Fibroblast of lung (primary cell): ENCODE measurements at regions not wholly inside any gene's neighbourhood (a gene's known extent, or its start where the extent isn't known, plus 50 kb on each side); places are given as distances from the start of the nearest gene placed in this dataset.
"Not testable (repeated sequence)": the region's sequence is repeated elsewhere in the genome, so short reads cannot be mapped to it uniquely, and the experiment has no call there.

ENCODE experiments used
- DNase-seq, 2 donors: peaks; one replicate each; pipeline versions ENCODE4 v3.0.0 to v3.0.0-alpha.2; 2010; ENCODE audit warnings: low read depth in 2 of 2
- H2AFZ ChIP-seq: 2 replicates; pipeline ENCODE4 v1.5.1; 2012; ENCODE audit warnings: low read length, control low read depth, inconsistent platforms
- H3K27ac ChIP-seq: 2 replicates; pipeline ENCODE4 v1.5.1; 2011; ENCODE audit warnings: low read length, control low read depth; ENCODE audit not compliant: insufficient read depth
- H3K27me3 ChIP-seq: 2 replicates; pipeline ENCODE4 v1.5.1; 2011; ENCODE audit warnings: mild to moderate bottlenecking, low read length; ENCODE audit not compliant: control insufficient read depth, insufficient read depth
- H3K36me3 ChIP-seq: 2 replicates; pipeline ENCODE4 v1.5.1; 2011; ENCODE audit warnings: low read length; ENCODE audit not compliant: control insufficient read depth, insufficient read depth
- H3K4me1 ChIP-seq: 2 replicates; pipeline ENCODE4 v1.5.1; 2011; ENCODE audit warnings: low read length; ENCODE audit not compliant: control insufficient read depth, insufficient read depth; ENCODE audit errors: extremely low read depth
- H3K4me2 ChIP-seq: 2 replicates; pipeline ENCODE4 v1.5.1; 2011; ENCODE audit warnings: low read length, control low read depth; ENCODE audit not compliant: insufficient read depth; ENCODE audit errors: extremely low read depth
- H3K4me3 ChIP-seq, 4 experiments: fragments of 200-600 bp in 1 of 4; sonication (generic) in 1 of 4; replicated peaks in 1 of 4; 2 replicates each; pipeline ENCODE4 v1.5.1; 2011 to 2016; ENCODE audit warnings: low read length in 4 of 4, low read depth in 3 of 4, mild to moderate bottlenecking in 3 of 4, control low read depth in 2 of 4, inconsistent platforms in 1 of 4, mixed read lengths in 1 of 4; ENCODE audit not compliant: insufficient read depth in 1 of 4; ENCODE audit errors: control extremely low read depth in 1 of 4
- H3K79me2 ChIP-seq: 2 replicates; pipeline ENCODE4 v1.5.1; 2012; ENCODE audit warnings: mild to moderate bottlenecking, low read length, inconsistent platforms; ENCODE audit not compliant: control insufficient read depth, insufficient read depth
- H3K9ac ChIP-seq: 2 replicates; pipeline ENCODE4 v1.5.1; 2011; ENCODE audit warnings: mild to moderate bottlenecking, low read length, control low read depth; ENCODE audit not compliant: insufficient read depth
- H3K9me3 ChIP-seq: 2 replicates; pipeline ENCODE4 v1.5.1; 2012; ENCODE audit warnings: low read depth, low read length; ENCODE audit not compliant: control insufficient read depth, insufficient read depth
- H4K20me1 ChIP-seq: 2 replicates; pipeline ENCODE4 v1.5.1; 2011; ENCODE audit warnings: low read length; ENCODE audit not compliant: control insufficient read depth, insufficient read depth; ENCODE audit errors: extremely low read depth
- EZH2 ChIP-seq: IDR thresholded peaks from 2 replicates; pipeline ENCODE4 v1.5.1; 2012; ENCODE audit warnings: low read length, control low read depth, mild to moderate bottlenecking; ENCODE audit errors: missing control alignments
- TF ChIP-seq, protein P1 (sequence below), 2 donors: IDR thresholded peaks in 1 of 2; conservative IDR thresholded peaks in 1 of 2; 1 replicate in 1 of 2; 2 replicates in 1 of 2; pipeline ENCODE4 v1.5.1; 2011 to 2012; ENCODE audit warnings: low read length in 2 of 2, control low read depth in 1 of 2, inconsistent platforms in 1 of 2, low read depth in 1 of 2, mild to moderate bottlenecking in 1 of 2

DNA sequence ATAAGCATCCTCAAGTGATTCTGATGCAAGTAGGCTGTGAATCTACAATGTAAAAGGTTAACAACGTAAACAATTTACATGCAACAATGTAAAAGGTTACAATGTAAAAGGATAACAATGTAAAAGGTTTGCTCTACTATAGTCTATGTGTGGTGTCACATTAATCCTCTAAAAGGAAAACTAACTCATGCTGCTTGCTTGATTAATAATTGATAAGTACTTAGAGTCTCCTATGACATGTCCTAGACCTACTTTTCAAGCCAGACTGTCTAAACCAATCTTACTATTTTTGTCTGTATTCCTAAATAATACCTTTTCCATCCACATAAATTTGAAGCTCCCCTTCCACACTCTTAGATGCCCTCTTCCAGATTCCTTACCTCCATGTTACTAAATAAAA lies 606.8 kb downstream of the LTN1 start:
- Histone ChIP-seq H3K9ac (no peak overlapping the region), H3K27me3 (no peaks in the 10 kb centered on the region), H3K27ac (no peak overlapping the region), H4K20me1 (no peaks in the 10 kb centered on the region), H3K4me2 (no peak overlapping the region), H3K9me3 (no peaks in the 10 kb centered on the region), H3K79me2 (no peaks in the 10 kb centered on the region), H2AFZ (no peak overlapping the region), H3K4me3 (no peak overlapping the region), H3K4me1 (no peaks in the 10 kb centered on the region), H3K36me3 (no peaks in the 10 kb centered on the region)
- TF ChIP-seq, protein P1, sequence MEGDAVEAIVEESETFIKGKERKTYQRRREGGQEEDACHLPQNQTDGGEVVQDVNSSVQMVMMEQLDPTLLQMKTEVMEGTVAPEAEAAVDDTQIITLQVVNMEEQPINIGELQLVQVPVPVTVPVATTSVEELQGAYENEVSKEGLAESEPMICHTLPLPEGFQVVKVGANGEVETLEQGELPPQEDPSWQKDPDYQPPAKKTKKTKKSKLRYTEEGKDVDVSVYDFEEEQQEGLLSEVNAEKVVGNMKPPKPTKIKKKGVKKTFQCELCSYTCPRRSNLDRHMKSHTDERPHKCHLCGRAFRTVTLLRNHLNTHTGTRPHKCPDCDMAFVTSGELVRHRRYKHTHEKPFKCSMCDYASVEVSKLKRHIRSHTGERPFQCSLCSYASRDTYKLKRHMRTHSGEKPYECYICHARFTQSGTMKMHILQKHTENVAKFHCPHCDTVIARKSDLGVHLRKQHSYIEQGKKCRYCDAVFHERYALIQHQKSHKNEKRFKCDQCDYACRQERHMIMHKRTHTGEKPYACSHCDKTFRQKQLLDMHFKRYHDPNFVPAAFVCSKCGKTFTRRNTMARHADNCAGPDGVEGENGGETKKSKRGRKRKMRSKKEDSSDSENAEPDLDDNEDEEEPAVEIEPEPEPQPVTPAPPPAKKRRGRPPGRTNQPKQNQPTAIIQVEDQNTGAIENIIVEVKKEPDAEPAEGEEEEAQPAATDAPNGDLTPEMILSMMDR (conservative IDR thresholded peaks at IDR 0.05 in 1 of 2, IDR thresholded peaks at IDR 0.05 in 1 of 2; ENCODE audit: low read depth in 1 of 2, low read length in 2 of 2) = no peak
- TF ChIP-seq EZH2 = no peak
- no peak for DNase-seq

DNA sequence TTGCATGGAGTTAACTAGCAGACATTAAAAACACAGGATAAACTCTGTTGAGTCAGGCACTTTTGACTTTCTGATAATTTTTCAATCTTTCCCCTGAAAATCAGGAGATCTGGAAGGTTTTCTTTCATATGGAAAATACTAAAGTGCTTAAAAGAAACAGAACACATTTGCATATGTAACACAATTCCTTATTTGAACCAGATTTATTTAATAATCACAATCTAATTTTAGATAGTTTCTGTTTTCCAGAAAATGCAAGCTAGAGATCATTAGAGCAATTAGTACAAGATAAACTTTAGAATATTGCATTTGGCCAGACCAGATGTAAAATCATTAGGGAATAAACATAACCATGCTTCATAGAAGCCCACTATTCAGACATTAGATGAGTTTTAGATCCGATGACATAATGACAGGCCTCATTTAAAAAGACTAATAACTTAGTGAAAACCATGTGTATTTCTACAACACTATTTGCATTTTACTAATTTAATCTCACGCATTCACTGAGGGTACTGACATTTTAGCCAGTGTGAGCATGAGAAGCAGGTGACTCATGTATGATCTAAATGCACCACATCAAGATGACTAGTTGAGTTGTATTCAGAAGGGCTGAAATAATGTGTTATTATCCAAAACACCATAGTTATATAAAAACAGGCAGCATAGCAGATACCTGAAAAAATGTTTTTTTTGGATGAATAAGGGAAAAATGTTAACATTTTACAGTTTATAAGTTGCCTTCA lies 611.5 kb downstream of the LTN1 start:
- H3K9ac ChIP-seq, H3K9me3 ChIP-seq, H4K20me1 ChIP-seq, H3K27ac ChIP-seq, H3K4me2 ChIP-seq, H3K36me3 ChIP-seq, H3K4me1 ChIP-seq, H3K27me3 ChIP-seq, H3K79me2 ChIP-seq, H3K4me3 ChIP-seq, DNase-seq, H2AFZ ChIP-seq: not testable (repeated sequence)

DNA sequence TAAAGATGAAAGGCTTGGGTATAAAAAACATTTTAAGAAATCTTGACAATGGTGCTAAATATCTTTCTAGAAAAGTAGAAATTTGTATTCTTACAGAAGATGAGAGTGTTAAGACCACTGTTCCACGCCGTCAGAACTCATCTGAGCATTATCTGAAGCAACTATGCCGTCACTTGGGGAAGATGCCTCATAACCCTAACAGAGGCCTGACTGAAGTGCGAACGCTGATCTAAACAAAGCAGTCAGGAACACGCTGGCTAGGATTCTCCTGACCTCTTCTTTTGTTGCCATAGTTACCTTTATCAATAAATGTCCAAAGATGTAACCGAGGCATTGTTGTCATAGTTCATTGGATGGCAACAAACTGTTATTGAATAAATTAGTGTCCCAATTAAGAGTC lies 612.4 kb downstream of the LTN1 start:
- no peak overlapping the region for H2AFZ ChIP-seq

More for the DNA sequence above, 612.4 kb downstream of the LTN1 start:
- no peak overlapping the region for H3K4me3 ChIP-seq
- DNase-seq = no peak
- TF ChIP-seq, protein P1 (conservative IDR thresholded peaks at IDR 0.05 in 1 of 2, IDR thresholded peaks at IDR 0.05 in 1 of 2; ENCODE audit: low read depth in 1 of 2, low read length in 2 of 2) = no peak
- no peak for TF ChIP-seq EZH2
- H3K27me3 ChIP-seq = no peaks in the 10 kb centered on the region
- H3K36me3 ChIP-seq = no peaks in the 10 kb centered on the region
- H4K20me1 ChIP-seq = no peaks in the 10 kb centered on the region
- no peak overlapping the region for H3K27ac ChIP-seq
- no peaks in the 10 kb centered on the region for H3K79me2 ChIP-seq
- H3K4me2 ChIP-seq = no peak overlapping the region
- H3K4me1 ChIP-seq = no peaks in the 10 kb centered on the region
- no peaks in the 10 kb centered on the region for H3K9me3 ChIP-seq
- no peak overlapping the region for H3K9ac ChIP-seq
